Osteoblast (primary cell): ENCODE measurements at regions not wholly inside any gene's neighbourhood (a gene's known extent, or its start where the extent isn't known, plus 50 kb on each side); places are given as distances from the start of the nearest gene placed in this dataset.

Experiments used
- DNase-seq: peaks from one replicate; pipeline ENCODE4 v3.0.0; 2011; ENCODE audit warnings: low spot score, mixed read lengths; ENCODE audit not compliant: insufficient read length; ENCODE audit errors: missing footprints
- H2AFZ ChIP-seq: 2 replicates; pipeline ENCODE4 v1.6.0; 2011; ENCODE audit warnings: mild to moderate bottlenecking, low read length
- H3K27ac ChIP-seq: 2 replicates; pipeline ENCODE4 v1.5.1; 2011; ENCODE audit warnings: mild to moderate bottlenecking, low read depth, low read length, moderate library complexity
- H3K27me3 ChIP-seq: 2 replicates; pipeline ENCODE4 v1.6.0; 2012; ENCODE audit warnings: mild to moderate bottlenecking, control low read depth, inconsistent platforms, low read length, moderate library complexity; ENCODE audit not compliant: insufficient read depth
- H3K36me3 ChIP-seq: 2 replicates; pipeline ENCODE4 v1.5.1; 2011; ENCODE audit warnings: mild to moderate bottlenecking, low read length, control low read depth, moderate library complexity; ENCODE audit not compliant: insufficient read depth
- H3K4me1 ChIP-seq: 2 replicates; pipeline ENCODE4 v1.5.1; 2011; ENCODE audit warnings: mild to moderate bottlenecking, low read length, control low read depth, moderate library complexity; ENCODE audit not compliant: insufficient read depth
- H3K4me2 ChIP-seq: 2 replicates; pipeline ENCODE4 v1.6.0; 2011; ENCODE audit warnings: mild to moderate bottlenecking, low read length; ENCODE audit not compliant: insufficient read depth
- H3K4me3 ChIP-seq: fragments of 200-600 bp; sonication (generic); 3 replicates; pipeline ENCODE4 v1.5.1; 2012; ENCODE audit warnings: mild to moderate bottlenecking, low read length, inconsistent platforms; ENCODE audit not compliant: insufficient read depth
- H3K79me2 ChIP-seq: 2 replicates; pipeline ENCODE4 v1.6.0; 2012; ENCODE audit warnings: mild to moderate bottlenecking, low read length, control low read depth, inconsistent platforms; ENCODE audit not compliant: insufficient read depth
- H3K9me3 ChIP-seq: 2 replicates; pipeline ENCODE4 v1.5.1; 2011; ENCODE audit warnings: low read depth, low read length, control low read depth
- H4K20me1 ChIP-seq: 2 replicates; pipeline ENCODE4 v1.6.0; 2012; ENCODE audit warnings: mild to moderate bottlenecking, low read length, control low read depth; ENCODE audit not compliant: insufficient read depth
- CTCF ChIP-seq: IDR thresholded peaks from 2 replicates; pipeline ENCODE4 v1.5.1; 2011; ENCODE audit warnings: mild to moderate bottlenecking, low read depth, low read length, moderate library complexity; ENCODE audit errors: extremely low read depth

GRCh38 chr14:106821119-106821518, 1294.7 kb downstream of the TMEM121 start:
- no peak for TF ChIP-seq CTCF
- H3K27ac ChIP-seq, result no peak overlapping the region
- no peak for DNase-seq
- no peak overlapping the region for H3K4me3 ChIP-seq
- H3K4me2 ChIP-seq, result no peak overlapping the region
- H3K27me3 ChIP-seq, result no peaks in the 10 kb centered on the region
- no peaks in the 10 kb centered on the region for H3K9me3 ChIP-seq
- no peaks in the 10 kb centered on the region for H4K20me1 ChIP-seq
- H2AFZ ChIP-seq, result no peak overlapping the region
- H3K79me2 ChIP-seq, result no peaks in the 10 kb centered on the region
- no peaks in the 10 kb centered on the region for H3K36me3 ChIP-seq
- no peaks in the 10 kb centered on the region for H3K4me1 ChIP-seq

- Histone ChIP-seq H3K79me2 (no peaks in the 10 kb centered on the region), H3K4me1 (no peaks in the 10 kb centered on the region), H3K4me3 (no peak overlapping the region), H2AFZ (no peak overlapping the region), H3K9me3 (no peaks in the 10 kb centered on the region), H3K27me3 (no peaks in the 10 kb centered on the region), H4K20me1 (no peaks in the 10 kb centered on the region), H3K4me2 (no peak overlapping the region), H3K27ac (no peak overlapping the region), H3K36me3 (no peaks in the 10 kb centered on the region)
- DNase-seq, result no peak
- no peak for TF ChIP-seq CTCF
Measured at GRCh38 chr14:106822905-106823304, 1296.5 kb downstream of the TMEM121 start.

GRCh38 chr14:106823552-106823951, 1297.2 kb downstream of the TMEM121 start:
- Histone ChIP-seq H3K4me1 (no peaks in the 10 kb centered on the region), H3K79me2 (no peaks in the 10 kb centered on the region), H3K4me2 (no peak overlapping the region), H3K4me3 (no peak overlapping the region), H2AFZ (no peak overlapping the region), H3K36me3 (no peaks in the 10 kb centered on the region), H3K9me3 (no peaks in the 10 kb centered on the region), H3K27me3 (no peaks in the 10 kb centered on the region), H4K20me1 (no peaks in the 10 kb centered on the region), H3K27ac (no peak overlapping the region)
- no peak for DNase-seq
- TF ChIP-seq CTCF, result no peak

GRCh38 chr14:106826833-106827369, 1300.5 kb downstream of the TMEM121 start:
- no peaks in the 10 kb centered on the region for H3K9me3 ChIP-seq
- no peaks in the 10 kb centered on the region for H3K36me3 ChIP-seq
- H3K4me1 ChIP-seq, result no peaks in the 10 kb centered on the region
- TF ChIP-seq CTCF, result no peak
- no peaks in the 10 kb centered on the region for H4K20me1 ChIP-seq
- no peak overlapping the region for H2AFZ ChIP-seq
- no peak for DNase-seq
- no peak overlapping the region for H3K4me2 ChIP-seq
- H3K27ac ChIP-seq, result no peak overlapping the region
- H3K79me2 ChIP-seq, result no peaks in the 10 kb centered on the region
- no peaks in the 10 kb centered on the region for H3K27me3 ChIP-seq
- H3K4me3 ChIP-seq, result no peak overlapping the region
